ENCODE measurements at regions not wholly inside any gene's neighbourhood (a gene's known extent, or its start where the extent isn't known, plus 50 kb on each side); places are given as distances from the start of the nearest gene placed in this dataset.

DNA sequence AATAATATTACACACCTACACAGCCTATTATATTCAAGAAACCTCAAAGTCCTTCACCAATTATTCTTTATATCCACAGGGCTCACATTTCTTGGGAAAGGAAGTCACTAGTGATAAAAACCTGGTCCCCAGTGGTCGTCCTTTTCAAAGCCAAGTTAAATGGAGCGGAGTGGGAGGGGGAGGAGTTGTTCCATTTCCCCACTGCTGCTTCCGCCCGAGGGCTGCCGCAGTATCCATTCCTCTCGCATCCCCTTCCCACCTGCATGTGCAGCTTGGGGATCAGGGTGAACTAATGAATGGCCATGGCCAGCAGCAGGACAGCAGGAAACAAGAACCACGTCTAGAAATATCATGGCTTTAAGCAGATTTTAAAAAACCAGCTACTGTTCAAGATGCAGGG lies 76.4 kb upstream of the SEMA6D start:
- H3K79me2 ChIP-seq (ENCODE audit: low read length), result no peaks in the 10 kb centered on the region
- no TSS peak for BruUV-seq (replicated peaks)
- no peak overlapping the region for H2AFZ ChIP-seq (ENCODE audit: low read length)
- intact Hi-C loops (cut with micrococcal nuclease), result no loop called here
- H3K4me3 ChIP-seq (ENCODE audit: low read length), result no peak overlapping the region
- no peaks in the 10 kb centered on the region for H3K27me3 ChIP-seq (ENCODE audit: low read length)
- H3K4me2 ChIP-seq (ENCODE audit: low read length), result no peak overlapping the region
- ATAC-seq, result no peak
- H3K4me1 ChIP-seq (ENCODE audit: insufficient read depth, low read length), result no peaks in the 10 kb centered on the region
- no peaks in the 10 kb centered on the region for H3K9me2 ChIP-seq (replicated peaks; ENCODE audit: low read length)
- ChIA-PET CTCF (no interaction called here), POLR2A (ENCODE audit: unreplicated experiment) (no interaction called here)
- no peaks in the 10 kb centered on the region for H4K20me1 ChIP-seq (ENCODE audit: low read length)
- H3F3A ChIP-seq (ENCODE audit: low read length, unreplicated experiment), result no peaks in the 10 kb centered on the region
- H3K9me3 ChIP-seq (ENCODE audit: low read length), result no peaks in the 10 kb centered on the region
- no peak overlapping the region for H3K27ac ChIP-seq (ENCODE audit: low read length)
- no peak overlapping the region for H3K9ac ChIP-seq (ENCODE audit: low read length)
- H3K36me3 ChIP-seq (ENCODE audit: low read depth, low read length), result no peaks in the 10 kb centered on the region
- no peak for DNase-seq
- TF ChIP-seq EZH2phosphoT487 (IDR thresholded peaks at IDR 0.05; ENCODE audit: borderline replicate concordance, low read length), result no peak

DNA sequence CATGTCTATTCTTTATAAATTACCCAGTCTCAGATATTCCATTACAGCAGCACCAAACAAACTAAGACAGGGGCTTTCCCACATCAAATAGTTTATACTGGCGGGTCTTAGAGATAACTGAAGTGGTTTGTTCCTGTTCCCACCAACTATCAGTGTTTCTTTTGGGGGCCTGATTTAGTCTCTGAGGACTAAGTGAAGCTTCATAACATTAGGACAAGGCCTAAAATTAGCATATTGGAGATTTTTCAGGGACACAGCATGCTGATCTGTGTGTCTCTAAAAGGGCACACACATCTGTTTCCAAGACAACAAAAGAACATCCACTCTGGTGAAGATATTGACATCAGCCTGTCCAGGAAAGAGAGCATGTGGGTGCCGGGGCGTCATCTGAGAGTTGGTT lies 72.6 kb upstream of the SEMA6D start:
- no peaks in the 10 kb centered on the region for H3K9me2 ChIP-seq (replicated peaks; ENCODE audit: low read length)
- intact Hi-C loops (cut with micrococcal nuclease), result no loop called here
- no peaks in the 10 kb centered on the region for H3K27me3 ChIP-seq (ENCODE audit: low read length)
- H3K4me3 ChIP-seq (ENCODE audit: low read length), result no peak overlapping the region
- no TSS peak for BruUV-seq (replicated peaks)
- POLR2A ChIA-PET (ENCODE audit: unreplicated experiment), result no interaction called here
- no peak for DNase-seq
- CTCF ChIA-PET, result no interaction called here
- no peak overlapping the region for H3K27ac ChIP-seq (ENCODE audit: low read length)
- H3K9me3 ChIP-seq (ENCODE audit: low read length), result no peaks in the 10 kb centered on the region
- no peak overlapping the region for H2AFZ ChIP-seq (ENCODE audit: low read length)
- H3K4me2 ChIP-seq (ENCODE audit: low read length), result no peak overlapping the region
- no peaks in the 10 kb centered on the region for H3K79me2 ChIP-seq (ENCODE audit: low read length)
- ATAC-seq, result no peak
- TF ChIP-seq EZH2phosphoT487 (IDR thresholded peaks at IDR 0.05; ENCODE audit: borderline replicate concordance, low read length), result no peak
- TF ChIP-seq, protein P1, sequence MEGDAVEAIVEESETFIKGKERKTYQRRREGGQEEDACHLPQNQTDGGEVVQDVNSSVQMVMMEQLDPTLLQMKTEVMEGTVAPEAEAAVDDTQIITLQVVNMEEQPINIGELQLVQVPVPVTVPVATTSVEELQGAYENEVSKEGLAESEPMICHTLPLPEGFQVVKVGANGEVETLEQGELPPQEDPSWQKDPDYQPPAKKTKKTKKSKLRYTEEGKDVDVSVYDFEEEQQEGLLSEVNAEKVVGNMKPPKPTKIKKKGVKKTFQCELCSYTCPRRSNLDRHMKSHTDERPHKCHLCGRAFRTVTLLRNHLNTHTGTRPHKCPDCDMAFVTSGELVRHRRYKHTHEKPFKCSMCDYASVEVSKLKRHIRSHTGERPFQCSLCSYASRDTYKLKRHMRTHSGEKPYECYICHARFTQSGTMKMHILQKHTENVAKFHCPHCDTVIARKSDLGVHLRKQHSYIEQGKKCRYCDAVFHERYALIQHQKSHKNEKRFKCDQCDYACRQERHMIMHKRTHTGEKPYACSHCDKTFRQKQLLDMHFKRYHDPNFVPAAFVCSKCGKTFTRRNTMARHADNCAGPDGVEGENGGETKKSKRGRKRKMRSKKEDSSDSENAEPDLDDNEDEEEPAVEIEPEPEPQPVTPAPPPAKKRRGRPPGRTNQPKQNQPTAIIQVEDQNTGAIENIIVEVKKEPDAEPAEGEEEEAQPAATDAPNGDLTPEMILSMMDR (conservative IDR thresholded peaks at IDR 0.05; ENCODE audit: low read depth, low read length), result no peak
- no peak for TF ChIP-seq EZH2 (IDR thresholded peaks at IDR 0.05; ENCODE audit: low read length, unreplicated experiment)
- no peaks in the 10 kb centered on the region for H3K36me3 ChIP-seq (ENCODE audit: low read depth, low read length)
- H3F3A ChIP-seq (ENCODE audit: low read length, unreplicated experiment), result no peaks in the 10 kb centered on the region
- no peaks in the 10 kb centered on the region for H3K4me1 ChIP-seq (ENCODE audit: insufficient read depth, low read length)
- H4K20me1 ChIP-seq (ENCODE audit: low read length), result no peaks in the 10 kb centered on the region
- no peak overlapping the region for H3K9ac ChIP-seq (ENCODE audit: low read length)

DNA sequence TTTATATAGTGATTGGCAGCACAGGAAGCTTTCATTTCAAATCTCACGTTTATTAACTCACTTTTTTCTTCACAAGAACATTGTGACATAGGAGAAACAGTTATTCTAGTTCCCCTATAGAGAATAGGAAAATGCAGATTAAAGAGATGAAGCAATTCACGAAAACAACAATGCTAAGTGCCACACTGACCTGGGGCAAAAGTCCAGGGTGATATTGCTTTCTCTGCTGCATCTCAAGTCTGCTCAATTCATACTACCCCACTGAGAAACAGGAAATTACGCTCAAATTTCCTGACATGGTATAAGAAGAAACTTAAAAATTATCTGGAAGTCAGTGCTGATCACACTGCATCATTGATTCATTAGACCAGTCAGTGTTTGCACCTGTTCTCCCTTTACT lies 66.7 kb upstream of the SEMA6D start:
- Histone ChIP-seq H3K9me3 (ENCODE audit: low read length) (no peaks in the 10 kb centered on the region), H3K9me2 (replicated peaks; ENCODE audit: low read length) (no peaks in the 10 kb centered on the region), H3K4me3 (ENCODE audit: low read length) (no peak overlapping the region), H3K27ac (ENCODE audit: low read length) (no peak overlapping the region), H3K9ac (ENCODE audit: low read length) (no peak overlapping the region), H4K20me1 (ENCODE audit: low read length) (no peaks in the 10 kb centered on the region), H3K36me3 (ENCODE audit: low read depth, low read length) (no peaks in the 10 kb centered on the region), H3K4me2 (ENCODE audit: low read length) (no peak overlapping the region), H3K27me3 (ENCODE audit: low read length) (no peaks in the 10 kb centered on the region), H3K4me1 (ENCODE audit: insufficient read depth, low read length) (no peaks in the 10 kb centered on the region), H3K79me2 (ENCODE audit: low read length) (no peaks in the 10 kb centered on the region), H3F3A (ENCODE audit: low read length, unreplicated experiment) (no peaks in the 10 kb centered on the region), H2AFZ (ENCODE audit: low read length) (no peak overlapping the region)
- intact Hi-C loops (cut with micrococcal nuclease), result no loop called here
- DNase-seq (no peak), ATAC-seq (no peak)
- BruUV-seq (replicated peaks), result no TSS peak
- POLR2A ChIA-PET (ENCODE audit: unreplicated experiment), result no interaction called here
- CTCF ChIA-PET, result no interaction called here
- TF ChIP-seq, protein P1 (conservative IDR thresholded peaks at IDR 0.05; ENCODE audit: low read depth, low read length), result no peak
- TF ChIP-seq EZH2phosphoT487 (IDR thresholded peaks at IDR 0.05; ENCODE audit: borderline replicate concordance, low read length), result no peak
- no peak for TF ChIP-seq EZH2 (IDR thresholded peaks at IDR 0.05; ENCODE audit: low read length, unreplicated experiment)

All from PC-3 (cell line).